Fibroblast of villous mesenchyme (primary cell): ENCODE measurements at regions not wholly inside any gene's neighbourhood (a gene's known extent, or its start where the extent isn't known, plus 50 kb on each side); places are given as distances from the start of the nearest gene placed in this dataset.

Experiments
- DNase-seq: peaks from one replicate; pipeline ENCODE4 v3.0.0-alpha.2; 2010; ENCODE audit warnings: low read depth
- H3K4me3 ChIP-seq: 2 replicates; pipeline ENCODE4 v1.5.1; 2011; ENCODE audit warnings: low read depth, mild to moderate bottlenecking, low read length
- TF ChIP-seq, protein P1 (sequence below): IDR thresholded peaks from 2 replicates; pipeline ENCODE4 v1.5.1; 2012; ENCODE audit warnings: low read depth, mild to moderate bottlenecking, low read length; ENCODE audit not compliant: insufficient read depth

DNA sequence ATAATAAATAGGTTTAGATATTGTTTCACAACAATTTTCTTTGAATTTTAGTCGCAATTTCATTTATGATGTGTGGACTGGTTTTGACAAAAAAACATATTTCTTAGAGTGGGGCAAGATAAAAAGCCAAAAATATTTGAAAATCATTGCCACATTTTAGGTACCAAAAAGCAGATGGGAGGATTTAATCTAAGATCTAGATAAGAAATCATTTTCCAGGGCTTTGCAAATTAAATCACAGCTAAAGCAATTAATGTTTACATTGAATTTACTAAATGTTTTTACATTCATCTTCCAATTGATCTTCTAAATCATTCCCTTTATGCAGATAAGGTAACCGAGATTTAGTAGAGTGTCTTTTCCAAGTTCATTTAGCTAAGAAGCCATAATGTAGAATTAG lies 1386.0 kb upstream of the TENM4 start:
- DNase-seq: no peak
- TF ChIP-seq, protein P1, sequence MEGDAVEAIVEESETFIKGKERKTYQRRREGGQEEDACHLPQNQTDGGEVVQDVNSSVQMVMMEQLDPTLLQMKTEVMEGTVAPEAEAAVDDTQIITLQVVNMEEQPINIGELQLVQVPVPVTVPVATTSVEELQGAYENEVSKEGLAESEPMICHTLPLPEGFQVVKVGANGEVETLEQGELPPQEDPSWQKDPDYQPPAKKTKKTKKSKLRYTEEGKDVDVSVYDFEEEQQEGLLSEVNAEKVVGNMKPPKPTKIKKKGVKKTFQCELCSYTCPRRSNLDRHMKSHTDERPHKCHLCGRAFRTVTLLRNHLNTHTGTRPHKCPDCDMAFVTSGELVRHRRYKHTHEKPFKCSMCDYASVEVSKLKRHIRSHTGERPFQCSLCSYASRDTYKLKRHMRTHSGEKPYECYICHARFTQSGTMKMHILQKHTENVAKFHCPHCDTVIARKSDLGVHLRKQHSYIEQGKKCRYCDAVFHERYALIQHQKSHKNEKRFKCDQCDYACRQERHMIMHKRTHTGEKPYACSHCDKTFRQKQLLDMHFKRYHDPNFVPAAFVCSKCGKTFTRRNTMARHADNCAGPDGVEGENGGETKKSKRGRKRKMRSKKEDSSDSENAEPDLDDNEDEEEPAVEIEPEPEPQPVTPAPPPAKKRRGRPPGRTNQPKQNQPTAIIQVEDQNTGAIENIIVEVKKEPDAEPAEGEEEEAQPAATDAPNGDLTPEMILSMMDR: no peak
- no peak overlapping the region for H3K4me3 ChIP-seq

- no peak for DNase-seq
- TF ChIP-seq, protein P1: no peak
- H3K4me3 ChIP-seq: no peak overlapping the region
Observed at GRCh38 chr11:80822308-80822707, 1381.5 kb upstream of the TENM4 start.

GRCh38 chr11:80819271-80819670 lies 1378.4 kb upstream of the TENM4 start:
- TF ChIP-seq, protein P1: no peak
- no peak for DNase-seq
- no peak overlapping the region for H3K4me3 ChIP-seq

GRCh38 chr11:80816966-80817365 lies 1376.1 kb upstream of the TENM4 start:
- TF ChIP-seq, protein P1: no peak
- no peak for DNase-seq
- no peak overlapping the region for H3K4me3 ChIP-seq

DNA sequence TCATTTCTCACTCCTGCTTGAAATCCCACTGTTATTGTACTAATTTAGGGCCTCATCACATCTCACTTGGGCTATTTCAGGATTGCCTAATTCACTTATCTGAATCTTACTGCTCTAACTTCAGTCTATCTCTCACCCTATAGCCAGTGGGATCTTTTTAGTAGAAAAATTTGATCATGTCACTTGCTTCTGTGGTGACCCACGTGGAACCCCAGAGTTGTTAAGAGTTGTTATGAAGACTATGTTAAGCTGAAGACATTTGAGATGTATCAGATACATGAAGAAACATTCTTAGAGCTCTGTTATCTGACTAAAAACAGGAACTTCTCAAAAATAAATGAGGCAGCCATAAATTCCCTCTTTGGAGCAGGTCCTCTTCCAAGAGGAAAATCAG lies 1375.6 kb upstream of the TENM4 start:
- TF ChIP-seq, protein P1: no peak
- H3K4me3 ChIP-seq: no peak overlapping the region
- DNase-seq: no peak

- TF ChIP-seq, protein P1: no peak
- no peak overlapping the region for H3K4me3 ChIP-seq
- no peak for DNase-seq
Observed at GRCh38 chr11:80815752-80816453, 1375.1 kb upstream of the TENM4 start.

DNA sequence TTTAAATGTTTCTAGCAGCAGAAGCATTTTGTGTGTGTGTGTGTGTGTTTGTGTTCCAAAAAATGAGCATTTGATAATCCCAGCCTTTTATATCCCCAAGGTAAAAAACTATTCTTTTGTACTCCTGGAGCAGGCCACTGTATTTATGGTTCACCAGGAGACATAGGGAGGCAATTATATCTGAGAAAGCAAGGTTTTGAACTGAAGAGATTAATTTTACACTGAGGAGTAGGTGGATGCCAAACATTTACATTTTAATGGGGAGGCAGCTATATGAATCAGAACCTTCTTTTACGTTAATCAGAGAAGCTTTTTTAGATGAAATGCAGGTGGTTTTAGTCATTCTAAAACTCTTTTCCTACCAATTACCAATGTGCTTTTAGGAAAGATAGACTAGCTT lies 1374.0 kb upstream of the TENM4 start:
- H3K4me3 ChIP-seq: no peak overlapping the region
- TF ChIP-seq, protein P1: no peak

More for the DNA sequence above, 1374.0 kb upstream of the TENM4 start:
- DNase-seq: no peak
